Uterus (tissue), 2 donors: ENCODE measurements at regions not wholly inside any gene's neighbourhood (a gene's known extent, or its start where the extent isn't known, plus 50 kb on each side); places are given as distances from the start of the nearest gene placed in this dataset.

Source experiments
- POLR2A ChIP-seq, 2 donors: fragments of 450-650 bp; IDR thresholded peaks; one replicate each; pipeline ENCODE4 v1.6.1; 2016; ENCODE audit warnings: antibody characterized with exemption in 2 of 2, mild to moderate bottlenecking in 1 of 2, moderate library complexity in 1 of 2
- TF ChIP-seq, protein P1 (sequence below), 4 experiments: fragments of 200-600 bp in 2 of 4; fragments of 450-650 bp in 2 of 4; sonication (generic) in 2 of 4; IDR thresholded peaks; one replicate each; pipeline ENCODE4 v1.5.1; 2016 to 2019; ENCODE audit warnings: antibody characterized with exemption in 4 of 4, mild to moderate bottlenecking in 2 of 4, moderate library complexity in 1 of 4

DNA sequence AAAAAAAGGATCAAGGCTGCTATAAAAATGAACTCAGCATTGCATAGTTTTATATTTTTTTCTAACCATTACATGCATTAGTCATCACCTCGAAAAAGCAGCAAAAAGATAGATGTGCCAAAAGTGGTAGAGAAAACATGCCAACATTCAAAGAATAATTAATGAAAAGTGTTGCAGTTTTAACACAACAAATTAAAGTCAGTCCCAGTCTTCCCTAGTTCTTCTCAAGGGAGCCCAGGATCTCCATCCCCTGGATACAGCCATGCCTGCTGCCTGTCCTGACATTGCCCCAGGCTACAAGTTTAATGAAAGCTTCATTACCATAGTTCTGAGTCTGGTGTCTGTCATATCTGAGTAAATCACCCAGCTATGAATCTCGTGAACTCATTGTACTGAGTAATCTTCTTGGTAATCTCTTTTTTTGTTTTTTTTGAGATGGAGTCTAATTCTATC lies 116.6 kb upstream of the KLF12 start:
- TF ChIP-seq, protein P1, sequence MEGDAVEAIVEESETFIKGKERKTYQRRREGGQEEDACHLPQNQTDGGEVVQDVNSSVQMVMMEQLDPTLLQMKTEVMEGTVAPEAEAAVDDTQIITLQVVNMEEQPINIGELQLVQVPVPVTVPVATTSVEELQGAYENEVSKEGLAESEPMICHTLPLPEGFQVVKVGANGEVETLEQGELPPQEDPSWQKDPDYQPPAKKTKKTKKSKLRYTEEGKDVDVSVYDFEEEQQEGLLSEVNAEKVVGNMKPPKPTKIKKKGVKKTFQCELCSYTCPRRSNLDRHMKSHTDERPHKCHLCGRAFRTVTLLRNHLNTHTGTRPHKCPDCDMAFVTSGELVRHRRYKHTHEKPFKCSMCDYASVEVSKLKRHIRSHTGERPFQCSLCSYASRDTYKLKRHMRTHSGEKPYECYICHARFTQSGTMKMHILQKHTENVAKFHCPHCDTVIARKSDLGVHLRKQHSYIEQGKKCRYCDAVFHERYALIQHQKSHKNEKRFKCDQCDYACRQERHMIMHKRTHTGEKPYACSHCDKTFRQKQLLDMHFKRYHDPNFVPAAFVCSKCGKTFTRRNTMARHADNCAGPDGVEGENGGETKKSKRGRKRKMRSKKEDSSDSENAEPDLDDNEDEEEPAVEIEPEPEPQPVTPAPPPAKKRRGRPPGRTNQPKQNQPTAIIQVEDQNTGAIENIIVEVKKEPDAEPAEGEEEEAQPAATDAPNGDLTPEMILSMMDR (IDR thresholded peaks at IDR 0.05): no peak
- TF ChIP-seq POLR2A (IDR thresholded peaks at IDR 0.05): no peak
